ENCODE measurements at regions not wholly inside any gene's neighbourhood (a gene's known extent, or its start where the extent isn't known, plus 50 kb on each side); places are given as distances from the start of the nearest gene placed in this dataset.

DNA sequence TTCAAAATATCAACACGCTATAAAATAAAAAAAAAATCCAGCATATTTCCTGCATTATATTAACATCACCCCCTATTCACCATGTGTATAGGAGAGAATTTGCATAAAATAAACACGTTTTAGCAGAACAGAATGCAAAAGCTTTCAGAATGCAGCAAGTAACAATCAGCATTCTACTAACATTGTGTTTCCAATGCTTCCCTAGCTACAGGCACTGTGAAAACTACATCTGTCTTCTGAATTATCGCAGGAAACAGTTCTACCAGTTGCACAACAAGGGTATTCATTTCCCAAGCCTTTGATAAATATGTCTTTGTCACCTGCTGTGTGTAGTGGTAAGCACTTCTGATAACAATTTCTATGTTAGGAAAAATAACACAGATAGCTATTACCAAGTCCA lies 1015.8 kb downstream of the CDH18 start:
- Histone ChIP-seq H3K4me2 (ENCODE audit: insufficient read depth, insufficient read length, low read length) (no peak overlapping the region), H3K79me1 (ENCODE audit: insufficient read depth, low read depth, low read length, poor library complexity, severe bottlenecking) (no peaks in the 10 kb centered on the region), H3K23ac (ENCODE audit: insufficient read length, low read depth, low read length) (no peak overlapping the region), H3K18ac (ENCODE audit: insufficient read length, low read depth, low read length) (no peak overlapping the region), H3K9me3 (ENCODE audit: control insufficient read depth, low read depth, low read length) (no peaks in the 10 kb centered on the region), H2BK12ac (ENCODE audit: insufficient read length, low read depth, low read length) (no peak overlapping the region), H2AK5ac (ENCODE audit: insufficient read length, low read length) (no peak overlapping the region), H2BK15ac (ENCODE audit: low read depth, low read length) (no peak overlapping the region), H4K20me1 (ENCODE audit: control insufficient read depth, insufficient read depth, insufficient read length) (no peaks in the 10 kb centered on the region), H4K5ac (ENCODE audit: insufficient read length, low read depth, low read length) (no peak overlapping the region), H3K9ac (ENCODE audit: extremely low read depth, insufficient read length, low read length) (no peak overlapping the region), H3K4ac (ENCODE audit: low read depth, low read length) (no peak overlapping the region), H2AFZ (ENCODE audit: low read length) (no peak overlapping the region), H3T11ph (ENCODE audit: low read length) (no peak overlapping the region), H3K27ac (ENCODE audit: insufficient read length, low read depth, low read length) (no peak overlapping the region), H4K91ac (ENCODE audit: insufficient read length, low read depth, low read length) (no peak overlapping the region), H3K56ac (ENCODE audit: insufficient read length, low read depth, low read length) (no peak overlapping the region), H3K14ac (ENCODE audit: insufficient read depth, low read length) (no peak overlapping the region), H2BK5ac (ENCODE audit: insufficient read length, low read length) (no peak overlapping the region), H2BK120ac (ENCODE audit: low read depth, low read length, poor library complexity, severe bottlenecking) (no peak overlapping the region), H2BK20ac (ENCODE audit: low read depth, low read length, poor library complexity, severe bottlenecking) (no peak overlapping the region), H4K8ac (replicated peaks; ENCODE audit: insufficient read length, low read depth, low read length) (no peak overlapping the region), H3K79me2 (ENCODE audit: insufficient read depth, low read length) (no peaks in the 10 kb centered on the region), H3K4me1 (ENCODE audit: insufficient read depth, low read length) (peaks cover 2% of the 10 kb centered on the region; the same call in 1 of the 2 replicates), H3K23me2 (ENCODE audit: insufficient read length, low read depth, low read length, poor library complexity, severe bottlenecking) (no peaks in the 10 kb centered on the region), H3K27me3 (ENCODE audit: insufficient read depth, low read length) (no peaks in the 10 kb centered on the region)
- no peak for DNase-seq
- no peaks in the 10 kb centered on the region for H3K27me3 Mint-ChIP-seq (ENCODE audit: low read depth)
- no CpG with 5 or more reads among the region's 3 CpGs for WGBS (ENCODE audit: extremely low coverage, insufficient read length, low lambda C conversion rate)
- no peaks in the 10 kb centered on the region for H3K36me3 Mint-ChIP-seq (ENCODE audit: insufficient read depth in 1 of 3, low read depth in 3 of 3)
- no peak overlapping the region for H3K4me3 Mint-ChIP-seq
- no peaks in the 10 kb centered on the region for H3K9me3 Mint-ChIP-seq
- no peak overlapping the region for H3K27ac Mint-ChIP-seq
- no peak for TF ChIP-seq CTCF (conservative IDR thresholded peaks at IDR 0.05)
- H3K4me1 Mint-ChIP-seq = peaks cover 4 to 5% of the 10 kb centered on the region in 2 experiments

Data from H9 (cell line).